Right lobe of liver (tissue), 6 donors: ENCODE measurements at regions not wholly inside any gene's neighbourhood (a gene's known extent, or its start where the extent isn't known, plus 50 kb on each side); places are given as distances from the start of the nearest gene placed in this dataset.

Experiments
- ATAC-seq, 4 donors: fragments of 200-7000 bp; cut with Tn5 transposase; one replicate each; pipeline ENCODE4 v1.9.1; 2020; ENCODE audit warnings: mild to moderate bottlenecking in 4 of 4, moderate library complexity in 4 of 4
- DNase-seq, 3 donors: peaks; one replicate each; pipeline ENCODE4 v3.0.0-alpha.2; 2020
- H3K27ac ChIP-seq, 3 donors: fragments of 200-600 bp; one replicate each; pipeline ENCODE4 v1.8.0; 2022
- H3K27me3 ChIP-seq, 2 donors: fragments of 200-600 bp; one replicate each; pipeline ENCODE4 v1.8.0; 2022
- H3K36me3 ChIP-seq, 4 donors: fragments of 200-600 bp; sonication (generic) in 1 of 4; one replicate each; pipeline versions ENCODE4 v1.5.1 to v1.8.0; 2017 to 2022; ENCODE audit warnings: control low read depth in 1 of 4
- H3K4me1 ChIP-seq, 4 donors: fragments of 200-600 bp; sonication (generic) in 1 of 4; one replicate each; pipeline versions ENCODE4 v1.5.1 to v1.8.0; 2017 to 2022; ENCODE audit warnings: control low read depth in 1 of 4
- H3K4me3 ChIP-seq, 3 donors: fragments of 200-600 bp; one replicate each; pipeline ENCODE4 v1.8.0; 2022
- H3K9me3 ChIP-seq, 4 donors: fragments of 200-600 bp; sonication (generic) in 1 of 4; one replicate each; pipeline versions ENCODE4 v1.5.1 to v1.8.0; 2017 to 2022; ENCODE audit warnings: control low read depth in 1 of 4
- CTCF ChIP-seq, 4 donors: fragments of 200-600 bp in 3 of 4; fragments of 450-650 bp in 1 of 4; IDR thresholded peaks; one replicate each; pipeline versions ENCODE4 v1.5.1 to v1.8.0; 2016 to 2022; ENCODE audit warnings: antibody characterized with exemption in 4 of 4, mild to moderate bottlenecking in 2 of 4
- POLR2A ChIP-seq: fragments of 450-650 bp; IDR thresholded peaks from one replicate; pipeline ENCODE4 v1.6.1; 2017; ENCODE audit warnings: antibody characterized with exemption, mild to moderate bottlenecking
- WGBS: methylation state at CpG from one replicate; pipeline ENCODE4 v1.1.6; 2018; ENCODE audit warnings: low coverage, low lambda C conversion rate; ENCODE audit not compliant: insufficient coverage; ENCODE audit errors: missing lambda C conversion rate; 5-methylcytosine and 5-hydroxymethylcytosine counted together
- intact Hi-C, 2 donors: fragments of 100-400 bp; cut with DNase I; formaldehyde crosslinking; loops; one replicate each; pipeline versions ENCODE4 v1.11.2 to v1.14.1; 2022
- donor health status: DM: no; HTN: yes; CAD: no.
- donor health status: DM: no; HTN: no; CAD: no.
- donor health status: DM: no; HTN: no; CAD: no.
- donor health status: DM: no; HTN: yes; CAD: no.
- donor health status: DM: no; HTN: yes; CAD: no.

- TF ChIP-seq POLR2A (no peak), CTCF (IDR thresholded peaks at IDR 0.05) (no peak)
- Histone ChIP-seq H3K4me3 (no peak overlapping the region), H3K27me3 (no peaks in the 10 kb centered on the region), H3K27ac (no peak overlapping the region), H3K4me1 (peaks cover 0 to 33% (median 8%) of the 10 kb centered on the region in 4 donors), H3K36me3 (no peaks in the 10 kb centered on the region), H3K9me3 (no peaks in the 10 kb centered on the region)
- intact Hi-C loops, result no loop called here
- ATAC-seq, result no peak
- DNase-seq, result peak in 1 of 3 donors; percentile 26
- 87% methylated on average over 9 of the region's 9 CpGs for whole genome bisulfite sequencing
These were observed 241.1 kb downstream of the GADD45G start for GRCh38 chr9:89845862-89846261.

- H3K36me3 ChIP-seq, result no peaks in the 10 kb centered on the region
These were observed 243.5 kb downstream of the GADD45G start for GRCh38 chr9:89848060-89849040.

GRCh38 chr9:89849096-89849495 lies 244.3 kb downstream of the GADD45G start:
- DNase-seq (no peak), ATAC-seq (no peak)
- Histone ChIP-seq H3K27ac (no peak overlapping the region), H3K36me3 (no peaks in the 10 kb centered on the region), H3K4me3 (no peak overlapping the region), H3K9me3 (no peaks in the 10 kb centered on the region), H3K27me3 (no peaks in the 10 kb centered on the region), H3K4me1 (peaks cover 0 to 8% (median 0%) of the 10 kb centered on the region in 4 donors)
- WGBS, result 85% methylated on average over 5 of the region's 5 CpGs
- no peak for TF ChIP-seq POLR2A
- TF ChIP-seq CTCF (IDR thresholded peaks at IDR 0.05), result no peak
- intact Hi-C loops, result no loop called here

More at GRCh38 chr9:89848060-89849040, 243.5 kb downstream of the GADD45G start:
- DNase-seq (no peak), ATAC-seq (no peak)
- Histone ChIP-seq H3K4me1 (peaks cover 0 to 15% (median 3%) of the 10 kb centered on the region in 4 donors), H3K4me3 (no peak overlapping the region), H3K27me3 (no peaks in the 10 kb centered on the region), H3K27ac (no peak overlapping the region), H3K9me3 (no peaks in the 10 kb centered on the region)
- WGBS, result 76% methylated on average over 14 of the region's 20 CpGs
- intact Hi-C loops, result no loop called here
- TF ChIP-seq CTCF (IDR thresholded peaks at IDR 0.05), result no peak
- no peak for TF ChIP-seq POLR2A

- WGBS, result 83% methylated on average over 2 of the region's 3 CpGs
- Histone ChIP-seq H3K9me3 (no peaks in the 10 kb centered on the region), H3K4me1 (no peaks in the 10 kb centered on the region), H3K4me3 (no peak overlapping the region), H3K27ac (no peak overlapping the region), H3K27me3 (no peaks in the 10 kb centered on the region), H3K36me3 (no peaks in the 10 kb centered on the region)
- DNase-seq (no peak), ATAC-seq (no peak)
- TF ChIP-seq CTCF (IDR thresholded peaks at IDR 0.05) (no peak), POLR2A (no peak)
- intact Hi-C loops, result no loop called here
These were observed 245.3 kb downstream of the GADD45G start for GRCh38 chr9:89850153-89850552.
